ENCODE measurements at regions not wholly inside any gene's neighbourhood (a gene's known extent, or its start where the extent isn't known, plus 50 kb on each side); places are given as distances from the start of the nearest gene placed in this dataset.
"Not testable (repeated sequence)": the region's sequence is repeated elsewhere in the genome, so short reads cannot be mapped to it uniquely, and the experiment has no call there.

GRCh38 chr20:29878281-29878741 lies 1379.2 kb upstream of the DEFB115 start:
- intact Hi-C loops (cut with micrococcal nuclease): no loop called here
- Histone ChIP-seq H3K9me3 (replicated peaks) (peaks cover 51% of the 10 kb centered on the region), H3K27me3 (ENCODE audit: low read depth) (no peaks in the 10 kb centered on the region), H3K27ac (replicated peaks) (no peak overlapping the region), H3K4me1 (no peaks in the 10 kb centered on the region), H3K4me3 (no peak overlapping the region), H3K36me3 (no peaks in the 10 kb centered on the region)
- no peak for TF ChIP-seq CTCF (IDR thresholded peaks at IDR 0.05; ENCODE audit: borderline replicate concordance)
- DNase-seq: no peak

GRCh38 chr20:29878777-29879442 lies 1378.6 kb upstream of the DEFB115 start:
- H3K27me3 ChIP-seq (ENCODE audit: low read depth): no peaks in the 10 kb centered on the region
- H3K4me3 ChIP-seq: no peak overlapping the region
- no peaks in the 10 kb centered on the region for H3K36me3 ChIP-seq
- H3K4me1 ChIP-seq: no peaks in the 10 kb centered on the region
- peaks cover 48% of the 10 kb centered on the region for H3K9me3 ChIP-seq (replicated peaks)
- DNase-seq: no peak
- TF ChIP-seq CTCF (IDR thresholded peaks at IDR 0.05; ENCODE audit: borderline replicate concordance): no peak
- no peak overlapping the region for H3K27ac ChIP-seq (replicated peaks)
- intact Hi-C loops (cut with micrococcal nuclease): no loop called here

- H3K27ac ChIP-seq (replicated peaks); DNase-seq; H3K27me3 ChIP-seq (ENCODE audit: low read depth); H3K36me3 ChIP-seq; intact Hi-C loops (cut with micrococcal nuclease); H3K4me1 ChIP-seq; H3K4me3 ChIP-seq: not testable (repeated sequence)
- H3K9me3 ChIP-seq (replicated peaks): peaks cover 45% of the 10 kb centered on the region
Measured at GRCh38 chr20:29881107-29881506, 1376.4 kb upstream of the DEFB115 start.

- intact Hi-C loops (cut with micrococcal nuclease); DNase-seq; H3K4me1 ChIP-seq; H3K27me3 ChIP-seq (ENCODE audit: low read depth); H3K4me3 ChIP-seq; H3K27ac ChIP-seq (replicated peaks); H3K36me3 ChIP-seq: not testable (repeated sequence)
- H3K9me3 ChIP-seq (replicated peaks): peaks cover 44% of the 10 kb centered on the region
Measured at GRCh38 chr20:29883514-29884219, 1373.8 kb upstream of the DEFB115 start.

- H3K27me3 ChIP-seq (ENCODE audit: low read depth); DNase-seq; intact Hi-C loops (cut with micrococcal nuclease); H3K36me3 ChIP-seq; H3K4me3 ChIP-seq; H3K4me1 ChIP-seq; H3K27ac ChIP-seq (replicated peaks): not testable (repeated sequence)
- H3K9me3 ChIP-seq (replicated peaks): peaks cover 37% of the 10 kb centered on the region
Measured at GRCh38 chr20:29884322-29884721, 1373.1 kb upstream of the DEFB115 start.

GRCh38 chr20:29885282-29886185 lies 1371.9 kb upstream of the DEFB115 start:
- intact Hi-C loops (cut with micrococcal nuclease): not testable (repeated sequence)

GRCh38 chr20:29891555-29891954 lies 1365.9 kb upstream of the DEFB115 start:
- H3K4me1 ChIP-seq; H3K27ac ChIP-seq (replicated peaks); intact Hi-C loops (cut with micrococcal nuclease); H3K4me3 ChIP-seq; DNase-seq; H3K36me3 ChIP-seq; H3K27me3 ChIP-seq (ENCODE audit: low read depth): not testable (repeated sequence)
- peaks cover 48% of the 10 kb centered on the region for H3K9me3 ChIP-seq (replicated peaks)

More at GRCh38 chr20:29885282-29886185, 1371.9 kb upstream of the DEFB115 start:
- not testable (repeated sequence) for H3K27ac ChIP-seq (replicated peaks); H3K4me3 ChIP-seq; H3K4me1 ChIP-seq; H3K36me3 ChIP-seq; DNase-seq; H3K27me3 ChIP-seq (ENCODE audit: low read depth)
- H3K9me3 ChIP-seq (replicated peaks): peaks cover 39% of the 10 kb centered on the region

Data from left ventricle myocardium inferior (tissue), 1 donor.